ENCODE measurements at regions not wholly inside any gene's neighbourhood (a gene's known extent, or its start where the extent isn't known, plus 50 kb on each side); places are given as distances from the start of the nearest gene placed in this dataset.
"Not testable (repeated sequence)": the region's sequence is repeated elsewhere in the genome, so short reads cannot be mapped to it uniquely, and the experiment has no call there.

GRCh38 chr22:44650806-44651205, 51.2 kb upstream of the PRR5 start:
- 88 to 89% methylated on average over 2 of the region's 2 CpGs for WGBS, 2 donors

GRCh38 chr22:44648821-44649565, 53.0 kb upstream of the PRR5 start:
- H3K27me3 ChIP-seq (ENCODE audit: control insufficient read depth in 1 of 2, insufficient read depth in 2 of 2, low read length in 2 of 2), result peaks cover 0 to 2% of the 10 kb centered on the region in 2 donors
- 32 to 49% methylated on average over 20 of the region's 20 CpGs for WGBS, 2 donors
- H3K4me3 ChIP-seq (ENCODE audit: low read depth in 1 of 2, low read length in 2 of 2), result no peak overlapping the region
- H3K36me3 ChIP-seq (ENCODE audit: control insufficient read depth in 2 of 2, insufficient read depth in 2 of 2, low read length in 1 of 2), result no peaks in the 10 kb centered on the region
- H3K9me3 ChIP-seq (ENCODE audit: control insufficient read depth in 2 of 2, insufficient read depth in 1 of 2, low read depth in 1 of 2, low read length in 1 of 2), result peaks cover 0 to 2% of the 10 kb centered on the region in 2 donors
- H3K27ac ChIP-seq (ENCODE audit: low read depth in 2 of 2, low read length in 1 of 2), result peak overlapping the region; percentile 70 to 80
- peaks cover 0 to 2% of the 10 kb centered on the region in 2 donors for H3K4me1 ChIP-seq (ENCODE audit: control insufficient read depth in 2 of 2, insufficient read depth in 2 of 2, low read length in 1 of 2)

More at GRCh38 chr22:44650806-44651205, 51.2 kb upstream of the PRR5 start:
- Histone ChIP-seq H3K27me3 (ENCODE audit: control insufficient read depth in 1 of 2, insufficient read depth in 2 of 2, low read length in 2 of 2) (peaks cover 0 to 2% of the 10 kb centered on the region in 2 donors), H3K36me3 (ENCODE audit: control insufficient read depth in 2 of 2, insufficient read depth in 2 of 2, low read length in 1 of 2) (no peaks in the 10 kb centered on the region), H3K4me3 (ENCODE audit: low read depth in 1 of 2, low read length in 2 of 2) (no peak overlapping the region), H3K9me3 (ENCODE audit: control insufficient read depth in 2 of 2, insufficient read depth in 1 of 2, low read depth in 1 of 2, low read length in 1 of 2) (no peaks in the 10 kb centered on the region), H3K4me1 (ENCODE audit: control insufficient read depth in 2 of 2, insufficient read depth in 2 of 2, low read length in 1 of 2) (peaks cover 0 to 2% of the 10 kb centered on the region in 2 donors), H3K27ac (ENCODE audit: low read depth in 2 of 2, low read length in 1 of 2) (no peak overlapping the region)

GRCh38 chr22:44648085-44648820, 53.8 kb upstream of the PRR5 start:
- H3K27me3 ChIP-seq (ENCODE audit: control insufficient read depth in 1 of 2, insufficient read depth in 2 of 2, low read length in 2 of 2), result peaks cover 0 to 2% of the 10 kb centered on the region in 2 donors
- H3K36me3 ChIP-seq (ENCODE audit: control insufficient read depth in 2 of 2, insufficient read depth in 2 of 2, low read length in 1 of 2), result no peaks in the 10 kb centered on the region
- H3K4me1 ChIP-seq (ENCODE audit: control insufficient read depth in 2 of 2, insufficient read depth in 2 of 2, low read length in 1 of 2), result peaks cover 0 to 2% of the 10 kb centered on the region in 2 donors
- 58 to 69% methylated on average over 12 of the region's 12 CpGs for WGBS, 2 donors
- H3K4me3 ChIP-seq (ENCODE audit: low read depth in 1 of 2, low read length in 2 of 2), result no peak overlapping the region
- H3K9me3 ChIP-seq (ENCODE audit: control insufficient read depth in 2 of 2, insufficient read depth in 1 of 2, low read depth in 1 of 2, low read length in 1 of 2), result peaks cover 0 to 2% of the 10 kb centered on the region in 2 donors
- peak overlapping the region; percentile 70 to 80 for H3K27ac ChIP-seq (ENCODE audit: low read depth in 2 of 2, low read length in 1 of 2)

GRCh38 chr22:44647141-44647540, 54.9 kb upstream of the PRR5 start:
- Histone ChIP-seq H3K4me3 (ENCODE audit: low read depth in 1 of 2, low read length in 2 of 2) (no peak overlapping the region), H3K9me3 (ENCODE audit: control insufficient read depth in 2 of 2, insufficient read depth in 1 of 2, low read depth in 1 of 2, low read length in 1 of 2) (peaks cover 0 to 2% of the 10 kb centered on the region in 2 donors), H3K27ac (ENCODE audit: low read depth in 2 of 2, low read length in 1 of 2) (no peak overlapping the region), H3K36me3 (ENCODE audit: control insufficient read depth in 2 of 2, insufficient read depth in 2 of 2, low read length in 1 of 2) (no peaks in the 10 kb centered on the region), H3K4me1 (ENCODE audit: control insufficient read depth in 2 of 2, insufficient read depth in 2 of 2, low read length in 1 of 2) (peaks cover 0 to 2% of the 10 kb centered on the region in 2 donors), H3K27me3 (ENCODE audit: control insufficient read depth in 1 of 2, insufficient read depth in 2 of 2, low read length in 2 of 2) (peaks cover 0 to 2% of the 10 kb centered on the region in 2 donors)
- 79 to 89% methylated on average over 7 of the region's 7 CpGs for WGBS, 2 donors

GRCh38 chr22:44646668-44647067, 55.3 kb upstream of the PRR5 start:
- WGBS, 2 donors, result 63 to 72% methylated on average over 6 of the region's 6 CpGs
- H3K36me3 ChIP-seq (ENCODE audit: control insufficient read depth in 2 of 2, insufficient read depth in 2 of 2, low read length in 1 of 2), result no peaks in the 10 kb centered on the region
- H3K27me3 ChIP-seq (ENCODE audit: control insufficient read depth in 1 of 2, insufficient read depth in 2 of 2, low read length in 2 of 2), result peaks cover 0 to under 1% of the 10 kb centered on the region in 2 donors
- H3K4me3 ChIP-seq (ENCODE audit: low read depth in 1 of 2, low read length in 2 of 2), result no peak overlapping the region
- H3K9me3 ChIP-seq (ENCODE audit: control insufficient read depth in 2 of 2, insufficient read depth in 1 of 2, low read depth in 1 of 2, low read length in 1 of 2), result peaks cover 0 to 2% of the 10 kb centered on the region in 2 donors
- H3K27ac ChIP-seq (ENCODE audit: low read depth in 2 of 2, low read length in 1 of 2), result no peak overlapping the region
- peaks cover 0 to 2% of the 10 kb centered on the region in 2 donors for H3K4me1 ChIP-seq (ENCODE audit: control insufficient read depth in 2 of 2, insufficient read depth in 2 of 2, low read length in 1 of 2)

GRCh38 chr22:44646141-44646540, 55.9 kb upstream of the PRR5 start:
- H3K4me3 ChIP-seq (ENCODE audit: low read depth in 1 of 2, low read length in 2 of 2), result no peak overlapping the region
- H3K36me3 ChIP-seq (ENCODE audit: control insufficient read depth in 2 of 2, insufficient read depth in 2 of 2, low read length in 1 of 2), result no peaks in the 10 kb centered on the region
- H3K27ac ChIP-seq (ENCODE audit: low read depth in 2 of 2, low read length in 1 of 2), result no peak overlapping the region
- 79 to 81% methylated on average over 13 of the region's 13 CpGs for WGBS, 2 donors
- no peaks in the 10 kb centered on the region for H3K27me3 ChIP-seq (ENCODE audit: control insufficient read depth in 1 of 2, insufficient read depth in 2 of 2, low read length in 2 of 2)
- peaks cover 0 to 2% of the 10 kb centered on the region in 2 donors for H3K4me1 ChIP-seq (ENCODE audit: control insufficient read depth in 2 of 2, insufficient read depth in 2 of 2, low read length in 1 of 2)
- H3K9me3 ChIP-seq (ENCODE audit: control insufficient read depth in 2 of 2, insufficient read depth in 1 of 2, low read depth in 1 of 2, low read length in 1 of 2), result peaks cover 0 to 2% of the 10 kb centered on the region in 2 donors

GRCh38 chr22:44645531-44645930, 56.5 kb upstream of the PRR5 start:
- Histone ChIP-seq H3K9me3 (ENCODE audit: control insufficient read depth in 2 of 2, insufficient read depth in 1 of 2, low read depth in 1 of 2, low read length in 1 of 2) (peaks cover 0 to 2% of the 10 kb centered on the region in 2 donors), H3K36me3 (ENCODE audit: control insufficient read depth in 2 of 2, insufficient read depth in 2 of 2, low read length in 1 of 2) (no peaks in the 10 kb centered on the region), H3K27ac (ENCODE audit: low read depth in 2 of 2, low read length in 1 of 2) (no peak overlapping the region), H3K4me3 (ENCODE audit: low read depth in 1 of 2, low read length in 2 of 2) (no peak overlapping the region), H3K4me1 (ENCODE audit: control insufficient read depth in 2 of 2, insufficient read depth in 2 of 2, low read length in 1 of 2) (peaks cover 0 to 2% of the 10 kb centered on the region in 2 donors), H3K27me3 (ENCODE audit: control insufficient read depth in 1 of 2, insufficient read depth in 2 of 2, low read length in 2 of 2) (no peaks in the 10 kb centered on the region)
- WGBS, 2 donors, result 76 to 83% methylated on average over 11 of the region's 11 CpGs

- Histone ChIP-seq H3K9me3 (ENCODE audit: control insufficient read depth in 2 of 2, insufficient read depth in 1 of 2, low read depth in 1 of 2, low read length in 1 of 2) (peaks cover 0 to 2% of the 10 kb centered on the region in 2 donors), H3K27ac (ENCODE audit: low read depth in 2 of 2, low read length in 1 of 2) (no peak overlapping the region), H3K4me1 (ENCODE audit: control insufficient read depth in 2 of 2, insufficient read depth in 2 of 2, low read length in 1 of 2) (peaks cover 0 to 2% of the 10 kb centered on the region in 2 donors), H3K36me3 (ENCODE audit: control insufficient read depth in 2 of 2, insufficient read depth in 2 of 2, low read length in 1 of 2) (no peaks in the 10 kb centered on the region), H3K4me3 (ENCODE audit: low read depth in 1 of 2, low read length in 2 of 2) (no peak overlapping the region), H3K27me3 (ENCODE audit: control insufficient read depth in 1 of 2, insufficient read depth in 2 of 2, low read length in 2 of 2) (no peaks in the 10 kb centered on the region)
- WGBS, 2 donors, result 49 to 50% methylated on average over 4 of the region's 4 CpGs
Observed at GRCh38 chr22:44645083-44645482, 56.9 kb upstream of the PRR5 start.

- H3K9me3 ChIP-seq (ENCODE audit: control insufficient read depth in 2 of 2, insufficient read depth in 1 of 2, low read depth in 1 of 2, low read length in 1 of 2); H3K4me3 ChIP-seq (ENCODE audit: low read depth in 1 of 2, low read length in 2 of 2); H3K36me3 ChIP-seq (ENCODE audit: control insufficient read depth in 2 of 2, insufficient read depth in 2 of 2, low read length in 1 of 2); H3K27me3 ChIP-seq (ENCODE audit: control insufficient read depth in 1 of 2, insufficient read depth in 2 of 2, low read length in 2 of 2); H3K27ac ChIP-seq (ENCODE audit: low read depth in 2 of 2, low read length in 1 of 2); H3K4me1 ChIP-seq (ENCODE audit: control insufficient read depth in 2 of 2, insufficient read depth in 2 of 2, low read length in 1 of 2): not testable (repeated sequence)
- WGBS, 2 donors, result 87 to 88% methylated on average over 19 of the region's 19 CpGs
Observed at GRCh38 chr22:44643526-44644101, 58.4 kb upstream of the PRR5 start.

All from esophagus (tissue), 2 donors.